Activated CD4-positive, alpha-beta T cell treated with anti-CD3 and anti-CD28 coated beads for 4 hours (primary cell): ENCODE measurements at regions not wholly inside any gene's neighbourhood (a gene's known extent, or its start where the extent isn't known, plus 50 kb on each side); places are given as distances from the start of the nearest gene placed in this dataset.

Experiments
- DNase-seq, 2 donors: peaks; one replicate each; pipeline ENCODE4 v3.0.0-alpha.2; 2020

- DNase-seq: no peak
Measured at GRCh38 chr1:25100151-25100833, 132.0 kb downstream of the SYF2 start.

- DNase-seq: no peak
Measured at GRCh38 chr1:25099343-25099951, 132.9 kb downstream of the SYF2 start.

- DNase-seq: no peak
Measured at GRCh38 chr1:25098717-25099116, 133.6 kb downstream of the SYF2 start.

GRCh38 chr1:25096307-25097150 lies 135.8 kb downstream of the SYF2 start:
- no peak for DNase-seq

- no peak for DNase-seq
Measured at GRCh38 chr1:25095635-25096200, 136.6 kb downstream of the SYF2 start.

GRCh38 chr1:25094995-25095394 lies 137.3 kb downstream of the SYF2 start:
- DNase-seq: no peak

- DNase-seq: no peak
Measured at GRCh38 chr1:25094229-25094628, 138.1 kb downstream of the SYF2 start.

- DNase-seq: no peak
Measured at GRCh38 chr1:25091658-25092057, 140.6 kb downstream of the SYF2 start.

- no peak for DNase-seq
Measured at GRCh38 chr1:25090707-25091422, 141.4 kb downstream of the SYF2 start.

GRCh38 chr1:25089772-25090171 lies 142.5 kb downstream of the SYF2 start:
- no peak for DNase-seq

GRCh38 chr1:25088946-25089345 lies 143.4 kb downstream of the SYF2 start:
- DNase-seq: no peak

- no peak for DNase-seq
Measured at GRCh38 chr1:25088180-25088701, 144.1 kb downstream of the SYF2 start.

GRCh38 chr1:25086518-25087079 lies 145.7 kb downstream of the SYF2 start:
- no peak for DNase-seq

GRCh38 chr1:25084407-25084806 lies 147.9 kb downstream of the SYF2 start:
- DNase-seq: no peak

- DNase-seq: no peak
Measured at GRCh38 chr1:25083481-25084345, 148.6 kb downstream of the SYF2 start.

GRCh38 chr1:25082995-25083394 lies 149.3 kb downstream of the SYF2 start:
- no peak for DNase-seq

GRCh38 chr1:25082216-25082899 lies 149.9 kb downstream of the SYF2 start:
- no peak for DNase-seq

GRCh38 chr1:25081496-25081895 lies 150.8 kb downstream of the SYF2 start:
- no peak for DNase-seq

- DNase-seq: no peak
Measured at GRCh38 chr1:25080294-25081209, 150.5 kb upstream of the RUNX3 start.

GRCh38 chr1:25079048-25079447 lies 149.0 kb upstream of the RUNX3 start:
- DNase-seq: no peak
